Stimulated activated CD4-positive, alpha-beta T cell treated with anti-CD3 and anti-CD28 coated beads, Interleukin-1b, Interleukin-23, amount 100 ng/mL, for 24 hours (primary cell): ENCODE measurements at regions not wholly inside any gene's neighbourhood (a gene's known extent, or its start where the extent isn't known, plus 50 kb on each side); places are given as distances from the start of the nearest gene placed in this dataset.

ENCODE experiments used
- DNase-seq, 4 experiments: peaks; one replicate each; pipeline ENCODE4 v3.0.0-alpha.2; 2020; ENCODE audit warnings: low read depth in 4 of 4, low spot score in 1 of 4

DNA sequence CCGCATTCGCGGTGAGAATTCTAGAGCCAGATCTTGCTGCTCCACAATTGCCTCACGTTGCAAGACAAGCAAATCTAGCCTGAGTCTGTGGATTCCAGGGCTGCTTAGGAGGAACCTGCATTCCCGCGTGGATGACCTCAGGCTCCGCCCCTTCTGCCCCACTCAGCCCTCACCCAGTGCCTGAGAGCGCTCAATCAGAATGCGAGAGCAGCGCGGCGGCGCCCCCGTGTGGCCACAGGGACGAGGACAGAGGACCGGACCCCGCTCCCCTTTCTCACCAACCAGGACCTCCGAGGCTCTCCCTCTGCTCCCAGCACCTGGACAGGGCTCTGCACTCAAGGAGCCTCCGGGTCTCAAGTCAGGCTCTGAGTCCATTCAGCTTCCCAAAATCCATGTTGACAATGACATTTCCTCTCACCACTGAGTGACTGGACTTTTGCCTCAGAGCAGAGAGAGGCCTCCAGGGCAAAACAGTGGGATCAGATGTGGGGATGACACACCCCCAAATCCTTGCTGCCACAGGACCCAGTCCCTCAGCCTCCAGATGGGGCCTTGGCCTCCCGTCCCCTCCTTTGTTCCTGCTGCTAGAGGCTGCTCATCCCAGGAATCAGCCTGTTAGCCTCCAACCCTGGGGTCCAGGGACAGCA, 52.0 kb downstream of the RPP21 start:
- peak; percentile 73 to 87 (median 82) for DNase-seq

GRCh38 chr6:30397697-30398096, 52.7 kb downstream of the RPP21 start:
- DNase-seq = no peak

GRCh38 chr6:30399390-30400058, 54.6 kb downstream of the RPP21 start:
- no peak for DNase-seq

GRCh38 chr6:30405934-30406333, 61.0 kb downstream of the RPP21 start:
- no peak for DNase-seq

DNA sequence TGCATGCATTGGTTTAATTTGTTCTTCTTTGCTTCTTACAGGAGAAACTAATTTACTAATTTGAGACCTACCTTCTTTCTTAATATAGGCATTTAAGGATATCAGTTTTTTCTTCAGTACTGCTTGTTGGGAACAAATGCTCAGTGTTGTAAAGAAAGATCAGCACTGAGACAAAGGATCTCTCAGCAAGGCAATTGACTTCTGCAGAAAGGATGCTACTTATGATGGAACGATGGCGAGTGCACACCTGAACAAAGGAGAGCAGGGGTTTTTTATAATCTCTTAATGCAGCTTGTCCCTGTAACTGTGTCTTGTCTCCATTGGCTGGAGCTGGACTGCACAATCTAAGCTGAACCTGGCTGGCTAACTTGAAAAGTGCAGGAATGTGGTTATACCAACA, 64.2 kb downstream of the RPP21 start:
- no peak for DNase-seq

GRCh38 chr6:30411515-30412207, 66.7 kb downstream of the RPP21 start:
- peak; percentile 25 to 44 (median 34) for DNase-seq

DNA sequence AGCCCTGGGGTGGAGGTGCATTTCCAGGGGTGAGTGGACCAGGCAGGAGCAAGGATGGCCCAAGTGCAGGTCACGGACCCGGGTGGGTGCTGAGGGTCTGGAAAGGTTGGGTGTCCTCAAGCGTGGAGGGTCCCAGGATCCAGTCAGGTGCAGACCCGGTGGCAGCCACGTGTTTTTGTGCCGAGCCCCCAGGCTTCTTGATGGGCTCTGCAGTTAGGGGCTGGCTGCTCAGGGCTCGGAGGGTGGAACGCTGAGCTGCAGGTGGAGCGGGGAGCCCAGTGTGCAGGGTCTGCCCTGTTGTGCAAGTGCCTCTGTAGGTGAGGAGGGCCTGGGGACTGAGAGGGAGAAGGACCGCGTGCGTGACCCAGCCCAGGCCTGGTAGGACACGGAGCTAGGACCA, 70.9 kb upstream of the HLA-E start:
- DNase-seq = no peak

- DNase-seq = no peak
Measured at GRCh38 chr6:30424549-30424948, 64.8 kb upstream of the HLA-E start.
